Subcutaneous abdominal adipose tissue (tissue), 5 donors: ENCODE measurements at regions not wholly inside any gene's neighbourhood (a gene's known extent, or its start where the extent isn't known, plus 50 kb on each side); places are given as distances from the start of the nearest gene placed in this dataset.

Experiments used
- H3K27ac ChIP-seq: one replicate; pipeline ENCODE4 v1.7.0; 2013; ENCODE audit warnings: low read depth, mild to moderate bottlenecking, inconsistent platforms, low read length, moderate library complexity
- H3K27me3 ChIP-seq, 5 donors: one replicate each; pipeline ENCODE4 v1.7.0; 2013; ENCODE audit warnings: low read length in 5 of 5, inconsistent platforms in 1 of 5; ENCODE audit not compliant: control insufficient read depth in 5 of 5, insufficient read depth in 4 of 5
- H3K36me3 ChIP-seq, 5 donors: one replicate each; pipeline ENCODE4 v1.7.0; 2013; ENCODE audit warnings: low read length in 5 of 5; ENCODE audit not compliant: control insufficient read depth in 5 of 5, insufficient read depth in 5 of 5
- H3K4me1 ChIP-seq, 5 donors: one replicate each; pipeline ENCODE4 v1.7.0; 2013; ENCODE audit warnings: low read length in 5 of 5, mild to moderate bottlenecking in 3 of 5, moderate library complexity in 1 of 5; ENCODE audit not compliant: control insufficient read depth in 5 of 5, insufficient read depth in 5 of 5
- H3K4me3 ChIP-seq, 5 donors: one replicate each; pipeline ENCODE4 v1.7.0; 2013; ENCODE audit warnings: low read length in 5 of 5, low read depth in 1 of 5
- H3K9ac ChIP-seq, 5 donors: one replicate each; pipeline ENCODE4 v1.7.0; 2013; ENCODE audit warnings: low read length in 5 of 5, mild to moderate bottlenecking in 4 of 5, moderate library complexity in 3 of 5
- H3K9me3 ChIP-seq, 5 donors: one replicate each; pipeline ENCODE4 v1.7.0; 2013; ENCODE audit warnings: low read length in 5 of 5; ENCODE audit not compliant: control insufficient read depth in 5 of 5
- donor health status: healthy.
- donor health status: healthy.
- donor health status: healthy.
- donor health status: healthy.
- donor health status: healthy.

- Histone ChIP-seq H3K4me3 (no peak overlapping the region), H3K4me1 (no peaks in the 10 kb centered on the region), H3K27ac (no peak overlapping the region), H3K9me3 (peaks cover 0 to 8% (median 4%) of the 10 kb centered on the region in 5 donors), H3K36me3 (no peaks in the 10 kb centered on the region), H3K9ac (no peak overlapping the region), H3K27me3 (peaks cover 8 to 19% (median 13%) of the 10 kb centered on the region in 5 donors)
These were observed 59.0 kb upstream of the UQCRFS1 start for GRCh38 chr19:29271911-29272310.

- peaks cover 0 to 8% (median 4%) of the 10 kb centered on the region in 5 donors for H3K9me3 ChIP-seq
- peaks cover 6 to 19% (median 14%) of the 10 kb centered on the region in 5 donors for H3K27me3 ChIP-seq
- H3K4me3 ChIP-seq = no peak overlapping the region
- no peaks in the 10 kb centered on the region for H3K4me1 ChIP-seq
- no peak overlapping the region for H3K9ac ChIP-seq
- no peak overlapping the region for H3K27ac ChIP-seq
- H3K36me3 ChIP-seq = no peaks in the 10 kb centered on the region
These were observed 60.2 kb upstream of the UQCRFS1 start for GRCh38 chr19:29273000-29273640.

- H3K4me3 ChIP-seq = no peak overlapping the region
- H3K9ac ChIP-seq = no peak overlapping the region
- H3K27me3 ChIP-seq = peaks cover 0 to 15% (median 2%) of the 10 kb centered on the region in 5 donors
- no peak overlapping the region for H3K27ac ChIP-seq
- peaks cover 0 to 8% (median 4%) of the 10 kb centered on the region in 5 donors for H3K9me3 ChIP-seq
- H3K4me1 ChIP-seq = no peaks in the 10 kb centered on the region
- H3K36me3 ChIP-seq = no peaks in the 10 kb centered on the region
These were observed 62.3 kb upstream of the UQCRFS1 start for GRCh38 chr19:29275266-29275665.

GRCh38 chr19:29277102-29277501 is 64.2 kb upstream of the UQCRFS1 start:
- H3K27me3 ChIP-seq = peaks cover 0 to 15% (median 0%) of the 10 kb centered on the region in 5 donors
- no peak overlapping the region for H3K9ac ChIP-seq
- no peak overlapping the region for H3K27ac ChIP-seq
- no peaks in the 10 kb centered on the region for H3K4me1 ChIP-seq
- no peaks in the 10 kb centered on the region for H3K36me3 ChIP-seq
- H3K4me3 ChIP-seq = no peak overlapping the region
- peaks cover 0 to 4% (median 2%) of the 10 kb centered on the region in 5 donors for H3K9me3 ChIP-seq

GRCh38 chr19:29278716-29279115 is 65.8 kb upstream of the UQCRFS1 start:
- Histone ChIP-seq H3K9me3 (peaks cover 0 to 4% (median 2%) of the 10 kb centered on the region in 5 donors), H3K9ac (no peak overlapping the region), H3K27ac (no peak overlapping the region), H3K4me1 (no peaks in the 10 kb centered on the region), H3K36me3 (no peaks in the 10 kb centered on the region), H3K4me3 (no peak overlapping the region), H3K27me3 (peaks cover 0 to 22% (median 6%) of the 10 kb centered on the region in 5 donors)

GRCh38 chr19:29283366-29283765 is 70.4 kb upstream of the UQCRFS1 start:
- Histone ChIP-seq H3K36me3 (no peaks in the 10 kb centered on the region), H3K4me3 (no peak overlapping the region), H3K27me3 (peaks cover 0 to 10% (median 6%) of the 10 kb centered on the region in 5 donors), H3K9me3 (peaks cover 0 to 4% (median 2%) of the 10 kb centered on the region in 5 donors), H3K27ac (no peak overlapping the region), H3K9ac (no peak overlapping the region), H3K4me1 (no peaks in the 10 kb centered on the region)

GRCh38 chr19:29285187-29285687 is 72.3 kb upstream of the UQCRFS1 start:
- H3K4me3 ChIP-seq = no peak overlapping the region

GRCh38 chr19:29285878-29286277 is 72.9 kb upstream of the UQCRFS1 start:
- H3K36me3 ChIP-seq = no peaks in the 10 kb centered on the region
- no peaks in the 10 kb centered on the region for H3K4me1 ChIP-seq
- H3K9ac ChIP-seq = no peak overlapping the region
- H3K4me3 ChIP-seq = no peak overlapping the region
- no peak overlapping the region for H3K27ac ChIP-seq
- H3K9me3 ChIP-seq = peaks cover 0 to 3% (median 0%) of the 10 kb centered on the region in 5 donors
- peaks cover 0 to 13% (median 12%) of the 10 kb centered on the region in 5 donors for H3K27me3 ChIP-seq

More at GRCh38 chr19:29285187-29285687, 72.3 kb upstream of the UQCRFS1 start:
- Histone ChIP-seq H3K27me3 (peaks cover 0 to 12% (median 10%) of the 10 kb centered on the region in 5 donors), H3K9me3 (peaks cover 0 to 3% (median 2%) of the 10 kb centered on the region in 5 donors), H3K4me1 (no peaks in the 10 kb centered on the region), H3K9ac (no peak overlapping the region), H3K36me3 (no peaks in the 10 kb centered on the region), H3K27ac (no peak overlapping the region)

GRCh38 chr19:29287061-29287460 is 74.1 kb upstream of the UQCRFS1 start:
- no peaks in the 10 kb centered on the region for H3K4me1 ChIP-seq
- H3K9me3 ChIP-seq = peaks cover 0 to 3% (median 0%) of the 10 kb centered on the region in 5 donors
- H3K9ac ChIP-seq = no peak overlapping the region
- H3K27me3 ChIP-seq = peaks cover 0 to 16% (median 12%) of the 10 kb centered on the region in 5 donors
- H3K27ac ChIP-seq = no peak overlapping the region
- H3K4me3 ChIP-seq = no peak overlapping the region
- no peaks in the 10 kb centered on the region for H3K36me3 ChIP-seq

- Histone ChIP-seq H3K9ac (no peak overlapping the region), H3K4me3 (no peak overlapping the region), H3K36me3 (no peaks in the 10 kb centered on the region), H3K4me1 (no peaks in the 10 kb centered on the region), H3K27ac (no peak overlapping the region), H3K27me3 (peaks cover 0 to 14% (median 11%) of the 10 kb centered on the region in 5 donors), H3K9me3 (peaks cover 0 to 3% (median 0%) of the 10 kb centered on the region in 5 donors)
These were observed 75.3 kb upstream of the UQCRFS1 start for GRCh38 chr19:29288256-29288655.
